Neural cell (in vitro differentiated cells): ENCODE measurements at regions not wholly inside any gene's neighbourhood (a gene's known extent, or its start where the extent isn't known, plus 50 kb on each side); places are given as distances from the start of the nearest gene placed in this dataset.

Source experiments
- H2AFZ ChIP-seq: fragments of 200-600, 300-800 bp; sonication (generic), shearing (Covaris generic); 2 replicates; pipeline ENCODE4 v1.6.0; 2014; ENCODE audit warnings: low read depth, mild to moderate bottlenecking, antibody characterized with exemption, low read length, moderate library complexity
- H3F3A ChIP-seq: fragments of 200-600 bp; shearing (Covaris generic); 2 replicates; pipeline ENCODE4 v1.6.1; 2016; ENCODE audit warnings: mild to moderate bottlenecking, moderate library complexity, mixed read lengths, antibody characterized with exemption, low read length; ENCODE audit not compliant: insufficient read depth, poor library complexity, severe bottlenecking
- H3K27ac ChIP-seq: fragments of 200-600, 300-800 bp; sonication (generic), shearing (Covaris generic); 2 replicates; pipeline ENCODE4 v1.5.1; 2014; ENCODE audit warnings: mild to moderate bottlenecking, low read length, moderate library complexity
- H3K27me3 ChIP-seq: fragments of 300-800, 200-600 bp; sonication (generic), shearing (Covaris generic); 2 replicates; pipeline ENCODE4 v1.6.0; 2014; ENCODE audit warnings: mild to moderate bottlenecking, low read depth, low read length, moderate library complexity; ENCODE audit not compliant: insufficient read depth
- H3K36me3 ChIP-seq: fragments of 300-800, 200-600 bp; sonication (generic), shearing (Covaris generic); 2 replicates; pipeline ENCODE4 v1.5.1; 2014; ENCODE audit warnings: mild to moderate bottlenecking, antibody characterized with exemption, low read length, moderate library complexity; ENCODE audit not compliant: insufficient read depth
- H3K4me2 ChIP-seq: fragments of 300-800, 200-600 bp; sonication (generic), shearing (Covaris generic); 2 replicates; pipeline ENCODE4 v1.6.0; 2014; ENCODE audit warnings: mild to moderate bottlenecking, low read length
- H3K4me3 ChIP-seq: fragments of 300-800, 200-600 bp; sonication (generic), shearing (Covaris generic); 2 replicates; pipeline ENCODE4 v1.5.1; 2014; ENCODE audit warnings: mild to moderate bottlenecking, low read length, moderate library complexity
- H3K79me2 ChIP-seq: fragments of 200-600 bp; shearing (Covaris generic); replicated peaks from 2 replicates; pipeline ENCODE4 v1.6.0; 2014; ENCODE audit warnings: mild to moderate bottlenecking, low read length, moderate library complexity; ENCODE audit not compliant: insufficient read depth
- H3K9ac ChIP-seq: fragments of 300-800, 200-600 bp; sonication (generic), shearing (Covaris generic); 2 replicates; pipeline ENCODE4 v1.6.1; 2016; ENCODE audit warnings: mild to moderate bottlenecking, low read length, mixed read lengths
- H3K9me2 ChIP-seq: fragments of 200-600 bp; shearing (Covaris generic); 2 replicates; pipeline ENCODE4 v1.6.1; 2016; ENCODE audit warnings: mild to moderate bottlenecking, low read length, mixed read lengths; ENCODE audit not compliant: insufficient read depth
- H3K9me3 ChIP-seq: fragments of 200-600, 300-800 bp; sonication (generic), shearing (Covaris generic); 2 replicates; pipeline ENCODE4 v1.6.1; 2016; ENCODE audit warnings: mild to moderate bottlenecking, mixed run types, low read length, moderate library complexity, mixed read lengths
- H4K20me1 ChIP-seq: fragments of 200-600 bp; shearing (Covaris generic); 2 replicates; pipeline ENCODE4 v1.6.1; 2016; ENCODE audit warnings: mild to moderate bottlenecking, mixed run types; ENCODE audit not compliant: insufficient read depth
- EP300 ChIP-seq: fragments of 450-650 bp; conservative IDR thresholded peaks from 2 replicates; pipeline ENCODE4 v1.6.1; 2014; ENCODE audit warnings: antibody characterized with exemption, mild to moderate bottlenecking, moderate library complexity; ENCODE audit not compliant: poor library complexity, severe bottlenecking
- EZH2 ChIP-seq: fragments of 200-600, 300-800 bp; shearing (Covaris generic), sonication (generic); IDR thresholded peaks from 2 replicates; pipeline ENCODE4 v1.6.1; 2014; ENCODE audit warnings: antibody characterized with exemption, low read length, borderline replicate concordance, mild to moderate bottlenecking; ENCODE audit not compliant: insufficient read depth, poor library complexity, severe bottlenecking
- MXI1 ChIP-seq: fragments of 450-650 bp; conservative IDR thresholded peaks from 2 replicates; pipeline ENCODE4 v1.6.1; 2014; ENCODE audit warnings: antibody characterized with exemption, mild to moderate bottlenecking; ENCODE audit not compliant: poor library complexity, severe bottlenecking
- POLR2AphosphoS5 ChIP-seq: IDR thresholded peaks from 2 replicates; pipeline ENCODE4 v1.6.1; 2012
- RAD21 ChIP-seq: fragments of 450-650 bp; conservative IDR thresholded peaks from 2 replicates; pipeline ENCODE4 v1.6.1; 2014; ENCODE audit warnings: antibody characterized with exemption, mild to moderate bottlenecking, moderate library complexity
- SMC3 ChIP-seq: fragments of 450-650 bp; conservative IDR thresholded peaks from 2 replicates; pipeline ENCODE4 v1.6.1; 2014; ENCODE audit warnings: antibody characterized with exemption, mild to moderate bottlenecking, moderate library complexity; ENCODE audit not compliant: poor library complexity
- TAF1 ChIP-seq: IDR thresholded peaks from 2 replicates; pipeline ENCODE4 v1.6.1; 2012; ENCODE audit warnings: low read depth
- TF ChIP-seq, protein P1 (sequence below): IDR thresholded peaks from 2 replicates; pipeline ENCODE4 v1.6.1; 2012; ENCODE audit warnings: borderline replicate concordance
- TF ChIP-seq, protein P2 (sequence below): fragments of 450-650 bp; IDR thresholded peaks from 2 replicates; pipeline ENCODE4 v1.5.1; 2014; ENCODE audit warnings: antibody characterized with exemption, mild to moderate bottlenecking, moderate library complexity; ENCODE audit not compliant: poor library complexity, severe bottlenecking

DNA sequence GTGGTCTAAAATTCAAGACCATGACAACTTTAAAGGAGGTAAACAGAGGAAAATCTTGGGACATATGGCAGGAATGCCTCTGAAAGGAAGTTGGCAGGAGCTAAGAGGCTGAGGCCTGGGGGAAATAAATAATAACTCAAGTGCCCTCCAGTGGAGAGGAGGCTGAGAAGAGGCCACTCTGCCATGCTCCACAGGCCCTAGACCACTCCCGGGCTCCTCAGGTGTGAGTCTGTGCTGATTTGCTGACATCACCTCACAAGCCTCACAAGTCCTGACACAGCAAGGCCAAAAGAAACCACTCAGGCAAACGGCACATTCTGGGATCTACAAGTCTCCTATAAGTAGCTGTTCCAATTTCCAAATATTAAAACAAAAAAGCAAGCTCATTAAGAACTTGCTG is 91.0 kb upstream of the RIPOR2 start:
- Histone ChIP-seq H3K36me3 (no peaks in the 10 kb centered on the region), H3K9me3 (no peaks in the 10 kb centered on the region), H3K79me2 (no peaks in the 10 kb centered on the region), H2AFZ (no peak overlapping the region), H3K9ac (no peak overlapping the region), H3F3A (no peaks in the 10 kb centered on the region), H3K4me2 (no peak overlapping the region), H3K27me3 (no peaks in the 10 kb centered on the region), H3K9me2 (no peaks in the 10 kb centered on the region), H3K4me3 (no peak overlapping the region), H3K27ac (no peak overlapping the region), H4K20me1 (no peaks in the 10 kb centered on the region)
- TF ChIP-seq SMC3 = no peak
- TF ChIP-seq POLR2AphosphoS5 = no peak
- TF ChIP-seq TAF1 = no peak
- TF ChIP-seq EP300 = no peak
- TF ChIP-seq, protein P1, sequence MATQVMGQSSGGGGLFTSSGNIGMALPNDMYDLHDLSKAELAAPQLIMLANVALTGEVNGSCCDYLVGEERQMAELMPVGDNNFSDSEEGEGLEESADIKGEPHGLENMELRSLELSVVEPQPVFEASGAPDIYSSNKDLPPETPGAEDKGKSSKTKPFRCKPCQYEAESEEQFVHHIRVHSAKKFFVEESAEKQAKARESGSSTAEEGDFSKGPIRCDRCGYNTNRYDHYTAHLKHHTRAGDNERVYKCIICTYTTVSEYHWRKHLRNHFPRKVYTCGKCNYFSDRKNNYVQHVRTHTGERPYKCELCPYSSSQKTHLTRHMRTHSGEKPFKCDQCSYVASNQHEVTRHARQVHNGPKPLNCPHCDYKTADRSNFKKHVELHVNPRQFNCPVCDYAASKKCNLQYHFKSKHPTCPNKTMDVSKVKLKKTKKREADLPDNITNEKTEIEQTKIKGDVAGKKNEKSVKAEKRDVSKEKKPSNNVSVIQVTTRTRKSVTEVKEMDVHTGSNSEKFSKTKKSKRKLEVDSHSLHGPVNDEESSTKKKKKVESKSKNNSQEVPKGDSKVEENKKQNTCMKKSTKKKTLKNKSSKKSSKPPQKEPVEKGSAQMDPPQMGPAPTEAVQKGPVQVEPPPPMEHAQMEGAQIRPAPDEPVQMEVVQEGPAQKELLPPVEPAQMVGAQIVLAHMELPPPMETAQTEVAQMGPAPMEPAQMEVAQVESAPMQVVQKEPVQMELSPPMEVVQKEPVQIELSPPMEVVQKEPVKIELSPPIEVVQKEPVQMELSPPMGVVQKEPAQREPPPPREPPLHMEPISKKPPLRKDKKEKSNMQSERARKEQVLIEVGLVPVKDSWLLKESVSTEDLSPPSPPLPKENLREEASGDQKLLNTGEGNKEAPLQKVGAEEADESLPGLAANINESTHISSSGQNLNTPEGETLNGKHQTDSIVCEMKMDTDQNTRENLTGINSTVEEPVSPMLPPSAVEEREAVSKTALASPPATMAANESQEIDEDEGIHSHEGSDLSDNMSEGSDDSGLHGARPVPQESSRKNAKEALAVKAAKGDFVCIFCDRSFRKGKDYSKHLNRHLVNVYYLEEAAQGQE = no peak
- TF ChIP-seq, protein P2, sequence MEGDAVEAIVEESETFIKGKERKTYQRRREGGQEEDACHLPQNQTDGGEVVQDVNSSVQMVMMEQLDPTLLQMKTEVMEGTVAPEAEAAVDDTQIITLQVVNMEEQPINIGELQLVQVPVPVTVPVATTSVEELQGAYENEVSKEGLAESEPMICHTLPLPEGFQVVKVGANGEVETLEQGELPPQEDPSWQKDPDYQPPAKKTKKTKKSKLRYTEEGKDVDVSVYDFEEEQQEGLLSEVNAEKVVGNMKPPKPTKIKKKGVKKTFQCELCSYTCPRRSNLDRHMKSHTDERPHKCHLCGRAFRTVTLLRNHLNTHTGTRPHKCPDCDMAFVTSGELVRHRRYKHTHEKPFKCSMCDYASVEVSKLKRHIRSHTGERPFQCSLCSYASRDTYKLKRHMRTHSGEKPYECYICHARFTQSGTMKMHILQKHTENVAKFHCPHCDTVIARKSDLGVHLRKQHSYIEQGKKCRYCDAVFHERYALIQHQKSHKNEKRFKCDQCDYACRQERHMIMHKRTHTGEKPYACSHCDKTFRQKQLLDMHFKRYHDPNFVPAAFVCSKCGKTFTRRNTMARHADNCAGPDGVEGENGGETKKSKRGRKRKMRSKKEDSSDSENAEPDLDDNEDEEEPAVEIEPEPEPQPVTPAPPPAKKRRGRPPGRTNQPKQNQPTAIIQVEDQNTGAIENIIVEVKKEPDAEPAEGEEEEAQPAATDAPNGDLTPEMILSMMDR = no peak
- TF ChIP-seq RAD21 = no peak
- no peak for TF ChIP-seq MXI1
- no peak for TF ChIP-seq EZH2

DNA sequence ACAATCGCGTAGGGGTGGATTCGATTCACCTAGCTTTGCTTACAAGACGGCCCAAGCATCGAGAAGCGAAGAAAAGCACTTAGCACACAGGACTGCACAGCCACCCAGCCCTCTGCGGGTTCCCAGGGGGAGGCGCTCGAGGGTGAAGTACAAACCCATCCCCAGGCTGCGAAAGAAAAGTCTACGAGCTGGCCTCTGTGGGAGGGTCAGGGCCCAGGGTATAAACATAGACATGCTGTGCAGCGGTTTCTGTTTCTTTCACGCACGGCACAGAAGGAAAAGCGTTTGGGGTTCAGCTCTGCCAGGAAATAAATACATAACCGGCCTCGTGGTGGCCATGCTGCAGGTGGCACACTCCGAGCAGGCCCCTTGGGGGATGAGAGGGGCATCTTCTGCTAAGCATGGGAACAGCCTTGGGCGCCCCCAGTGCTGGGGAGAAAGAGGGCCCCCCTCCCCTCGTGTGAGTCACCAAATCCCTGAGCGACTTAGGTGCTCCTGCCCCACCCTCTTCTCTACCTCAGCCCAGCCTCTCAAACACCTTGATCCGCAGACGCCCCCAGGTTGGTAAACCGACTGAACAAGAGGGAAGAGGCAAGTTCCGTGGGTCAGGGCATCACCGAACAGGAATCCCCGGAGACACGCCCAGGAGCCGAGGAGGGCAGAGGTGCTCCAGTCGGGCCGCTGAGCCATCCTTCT is 91.6 kb upstream of the RIPOR2 start:
- TF ChIP-seq, protein P1 = no peak
- TF ChIP-seq POLR2AphosphoS5 (no peak), EZH2 (no peak), TAF1 (no peak), SMC3 (no peak), EP300 (no peak), MXI1 (no peak), RAD21 (no peak)
- TF ChIP-seq, protein P2 = no peak
- no peak overlapping the region for H3K4me2 ChIP-seq
- no peaks in the 10 kb centered on the region for H3K79me2 ChIP-seq
- H4K20me1 ChIP-seq = no peaks in the 10 kb centered on the region
- no peaks in the 10 kb centered on the region for H3K9me3 ChIP-seq
- H2AFZ ChIP-seq = no peak overlapping the region
- no peaks in the 10 kb centered on the region for H3F3A ChIP-seq
- H3K27ac ChIP-seq = no peak overlapping the region
- no peaks in the 10 kb centered on the region for H3K9me2 ChIP-seq
- no peak overlapping the region for H3K4me3 ChIP-seq
- no peaks in the 10 kb centered on the region for H3K36me3 ChIP-seq
- no peak overlapping the region for H3K9ac ChIP-seq
- H3K27me3 ChIP-seq = no peaks in the 10 kb centered on the region
